ENCODE measurements at regions not wholly inside any gene's neighbourhood (a gene's known extent, or its start where the extent isn't known, plus 50 kb on each side); places are given as distances from the start of the nearest gene placed in this dataset.

GRCh38 chr7:85883-86515, 106.4 kb upstream of the FAM20C start:
- DNase-seq = no peak

- DNase-seq = no peak
Observed at GRCh38 chr7:86629-87028, 105.7 kb upstream of the FAM20C start.

- no peak for DNase-seq
Observed at GRCh38 chr7:87047-87446, 105.3 kb upstream of the FAM20C start.

GRCh38 chr7:87671-88070, 104.7 kb upstream of the FAM20C start:
- DNase-seq = no peak

- DNase-seq = no peak
Observed at GRCh38 chr7:88095-88926, 104.1 kb upstream of the FAM20C start.

GRCh38 chr7:88927-89231, 103.5 kb upstream of the FAM20C start:
- DNase-seq = no peak

GRCh38 chr7:89232-90019, 102.9 kb upstream of the FAM20C start:
- DNase-seq = no peak

- DNase-seq = no peak
Observed at GRCh38 chr7:90111-91063, 102.0 kb upstream of the FAM20C start.

GRCh38 chr7:91396-92175, 100.8 kb upstream of the FAM20C start:
- DNase-seq = no peak

- no peak for DNase-seq
Observed at GRCh38 chr7:92231-92674, 100.1 kb upstream of the FAM20C start.

- no peak for DNase-seq
Observed at GRCh38 chr7:92888-93672, 99.3 kb upstream of the FAM20C start.

GRCh38 chr7:94251-94801, 98.0 kb upstream of the FAM20C start:
- DNase-seq = no peak

- DNase-seq = no peak
Observed at GRCh38 chr7:95180-95862, 97.0 kb upstream of the FAM20C start.

GRCh38 chr7:95863-96260, 96.5 kb upstream of the FAM20C start:
- DNase-seq = no peak

GRCh38 chr7:96861-97260, 95.5 kb upstream of the FAM20C start:
- no peak for DNase-seq

- DNase-seq = no peak
Observed at GRCh38 chr7:97310-97841, 95.0 kb upstream of the FAM20C start.

GRCh38 chr7:101146-102046, 91.0 kb upstream of the FAM20C start:
- DNase-seq = no peak

GRCh38 chr7:102047-102711, 90.2 kb upstream of the FAM20C start:
- DNase-seq = no peak
